GM19468 (cell line): ENCODE measurements at regions not wholly inside any gene's neighbourhood (a gene's known extent, or its start where the extent isn't known, plus 50 kb on each side); places are given as distances from the start of the nearest gene placed in this dataset.

Experiments
- ATAC-seq: cut with Tn5 transposase; IDR thresholded peaks from one replicate; pipeline ENCODE4 v1.9.1; 2021; ENCODE audit warnings: mild to moderate bottlenecking, moderate library complexity, moderate number of reproducible peaks; ENCODE audit not compliant: unreplicated experiment; ENCODE audit errors: extremely low read depth

DNA sequence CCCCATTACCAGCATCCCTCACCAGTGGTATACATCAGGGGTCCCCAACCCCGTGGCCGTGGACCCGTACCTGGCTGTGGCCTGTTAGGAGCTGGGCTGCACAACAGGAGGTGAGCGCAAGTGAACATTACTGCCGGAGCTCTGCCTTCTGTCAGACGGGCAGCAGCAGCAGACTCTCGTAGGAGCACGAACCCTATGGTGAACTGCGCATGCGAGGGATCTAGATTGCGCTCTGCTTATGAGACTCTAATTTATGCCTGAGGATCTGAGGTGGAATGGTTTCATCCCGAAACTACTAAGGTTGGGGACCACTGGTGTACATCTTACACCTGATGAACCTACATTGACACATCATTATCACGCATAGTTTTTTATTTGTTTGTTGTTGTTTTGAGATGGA, 52.8 kb upstream of the DHX15 start:
- no peak for ATAC-seq

DNA sequence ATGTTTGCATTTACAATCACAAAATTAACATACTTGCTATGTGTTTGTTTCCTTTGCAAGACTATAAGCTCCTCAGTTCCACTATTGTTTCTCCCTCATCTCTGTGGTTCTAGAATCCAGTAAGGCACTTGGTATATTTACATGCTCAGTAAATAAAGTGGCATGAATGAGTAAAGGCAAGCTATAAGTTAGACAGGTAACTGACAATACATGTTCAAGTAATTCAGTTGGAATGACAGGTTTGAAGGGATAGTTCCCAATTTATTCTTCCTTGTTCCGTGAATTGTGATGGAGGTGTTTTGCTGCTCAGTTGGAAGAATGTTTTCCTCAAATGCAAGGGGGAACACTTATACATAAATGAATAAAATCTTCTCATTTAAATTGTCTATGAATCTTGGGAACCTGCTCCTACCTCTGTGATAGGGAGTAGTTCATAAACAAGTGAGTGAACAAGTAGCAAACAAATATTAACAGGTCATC, 54.1 kb upstream of the DHX15 start:
- ATAC-seq: no peak

DNA sequence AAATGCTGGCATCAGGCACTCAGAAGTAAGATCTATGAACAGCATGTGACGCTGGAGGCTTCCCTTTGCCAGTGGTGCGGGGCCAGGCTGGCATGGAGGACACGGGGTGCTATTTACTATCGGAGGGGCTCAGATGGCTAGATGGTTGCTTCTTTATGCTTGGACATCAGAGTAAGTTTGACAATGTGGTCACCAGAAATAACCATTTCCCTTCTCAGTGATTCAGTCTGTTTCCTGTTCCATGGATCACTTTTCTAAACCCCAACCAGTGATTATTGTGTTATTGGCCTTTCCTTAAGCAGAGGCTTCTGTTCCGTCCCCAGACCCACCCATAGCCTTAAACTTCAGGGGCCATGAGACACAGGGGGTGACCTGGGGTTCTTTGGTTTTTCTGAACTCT, 55.4 kb upstream of the DHX15 start:
- no peak for ATAC-seq

DNA sequence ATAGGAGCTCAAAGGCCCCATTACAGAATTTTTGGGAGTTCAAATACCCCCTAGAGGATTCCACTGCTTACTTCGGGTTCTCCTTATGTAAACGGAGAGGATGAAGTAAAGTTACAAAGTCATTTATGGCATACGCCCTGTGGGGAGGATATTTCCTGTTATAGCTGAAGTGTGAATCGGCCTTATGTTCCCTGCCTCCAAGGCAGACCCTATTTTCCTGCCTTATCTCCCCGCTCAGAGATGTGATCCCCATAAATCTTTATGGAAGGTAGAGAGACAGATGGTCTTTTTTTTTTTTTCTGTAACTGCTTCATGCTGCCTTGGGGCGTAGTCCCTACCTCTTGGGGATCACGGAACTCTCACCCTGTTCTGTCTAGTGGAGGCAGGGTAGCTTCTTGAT, 56.0 kb upstream of the DHX15 start:
- ATAC-seq: no peak

DNA sequence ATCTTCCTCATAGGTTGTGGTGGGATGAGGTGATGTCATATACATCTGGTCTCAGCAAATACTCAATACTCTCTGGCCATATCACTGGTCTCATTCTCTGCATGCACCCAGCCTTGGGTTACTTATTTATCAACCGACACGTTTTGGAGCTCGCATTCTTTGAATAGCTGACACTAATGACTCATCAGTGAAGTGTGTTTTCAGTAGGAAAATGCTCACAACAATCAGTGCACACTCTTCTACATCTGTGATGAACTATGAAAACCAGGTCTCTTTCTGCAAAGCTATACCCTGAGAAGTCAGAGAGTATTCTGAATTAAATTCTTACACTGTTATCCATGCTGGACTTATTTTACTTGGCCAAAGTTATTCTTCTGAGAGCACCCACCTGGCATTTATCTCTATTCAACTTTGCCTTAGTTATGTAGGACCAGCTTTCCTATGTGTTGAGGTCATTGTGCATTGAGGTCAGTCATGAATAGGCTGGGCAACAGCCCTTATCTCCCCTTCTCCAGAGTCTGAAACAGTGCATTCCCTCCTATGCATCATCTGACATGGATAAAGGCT, 58.7 kb upstream of the DHX15 start:
- ATAC-seq: peak; percentile 44

DNA sequence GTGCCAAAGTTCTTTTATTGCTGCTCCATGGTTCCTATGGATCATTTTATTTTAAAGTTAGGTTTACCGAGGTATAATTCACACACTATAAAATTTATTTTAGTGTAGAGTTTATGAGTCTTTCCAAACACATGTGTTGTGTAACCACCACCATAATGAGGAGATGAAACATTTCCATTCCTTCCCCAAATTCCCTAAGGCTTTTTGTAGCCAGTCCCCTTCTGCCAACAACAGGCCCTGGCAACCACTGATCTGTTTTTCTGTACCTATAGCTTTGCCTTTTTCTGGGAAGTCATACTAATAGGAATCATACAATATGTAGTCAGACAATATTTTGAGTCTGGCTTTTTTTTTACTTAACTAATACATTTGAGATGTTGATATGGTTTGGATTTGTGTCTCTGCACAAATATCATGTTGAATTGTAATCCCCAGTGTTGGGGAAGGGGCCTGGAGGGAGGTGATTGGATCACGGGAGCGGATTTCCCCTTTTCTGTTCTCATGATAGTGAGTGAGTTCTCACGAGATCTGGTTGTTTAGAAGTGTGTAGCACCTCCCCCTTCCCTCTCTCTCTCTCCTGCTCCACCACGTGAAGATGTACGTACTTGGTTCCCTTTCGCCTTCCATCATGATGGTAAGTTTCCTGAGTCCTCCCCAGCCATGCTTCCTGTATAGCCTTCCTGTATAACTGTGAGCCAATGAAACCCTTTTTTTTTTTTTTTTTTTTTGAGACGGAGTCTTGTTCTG, 59.6 kb upstream of the DHX15 start:
- no peak for ATAC-seq

DNA sequence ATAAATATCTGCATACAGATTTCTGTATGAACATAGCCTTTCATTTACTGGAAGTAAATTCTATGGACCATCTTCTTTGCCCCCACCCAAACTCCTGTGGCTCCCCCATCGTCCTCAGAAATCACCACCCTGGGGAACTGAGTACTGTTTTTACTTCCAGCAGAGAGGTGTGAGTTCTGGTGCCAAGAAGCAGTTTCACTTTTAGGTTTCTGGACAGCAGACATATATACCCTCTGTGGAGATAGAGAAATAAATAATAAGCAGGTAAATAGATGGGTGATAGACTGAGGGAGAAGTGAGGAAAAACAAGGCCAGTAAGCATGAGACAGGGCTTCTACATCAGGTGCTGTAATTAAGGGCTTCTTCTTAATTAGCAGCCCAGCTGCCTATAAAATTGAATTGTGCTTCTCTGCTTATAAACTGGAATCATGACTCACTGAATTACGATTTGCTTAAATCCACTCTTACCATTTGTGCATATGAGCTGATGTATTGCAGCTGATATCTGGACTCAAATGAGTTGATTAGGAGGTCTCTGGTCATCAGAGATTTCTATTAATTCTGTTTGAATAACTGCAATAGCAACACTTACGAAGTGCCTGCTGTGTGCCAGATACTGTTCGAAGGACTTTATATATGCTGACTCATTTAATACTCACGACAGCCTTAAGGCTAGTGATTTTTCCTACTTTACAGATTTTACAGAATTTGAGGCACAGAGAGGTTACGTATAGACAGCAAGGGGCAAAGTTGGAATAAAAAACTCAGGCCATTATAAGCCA, 60.8 kb upstream of the DHX15 start:
- ATAC-seq: no peak

DNA sequence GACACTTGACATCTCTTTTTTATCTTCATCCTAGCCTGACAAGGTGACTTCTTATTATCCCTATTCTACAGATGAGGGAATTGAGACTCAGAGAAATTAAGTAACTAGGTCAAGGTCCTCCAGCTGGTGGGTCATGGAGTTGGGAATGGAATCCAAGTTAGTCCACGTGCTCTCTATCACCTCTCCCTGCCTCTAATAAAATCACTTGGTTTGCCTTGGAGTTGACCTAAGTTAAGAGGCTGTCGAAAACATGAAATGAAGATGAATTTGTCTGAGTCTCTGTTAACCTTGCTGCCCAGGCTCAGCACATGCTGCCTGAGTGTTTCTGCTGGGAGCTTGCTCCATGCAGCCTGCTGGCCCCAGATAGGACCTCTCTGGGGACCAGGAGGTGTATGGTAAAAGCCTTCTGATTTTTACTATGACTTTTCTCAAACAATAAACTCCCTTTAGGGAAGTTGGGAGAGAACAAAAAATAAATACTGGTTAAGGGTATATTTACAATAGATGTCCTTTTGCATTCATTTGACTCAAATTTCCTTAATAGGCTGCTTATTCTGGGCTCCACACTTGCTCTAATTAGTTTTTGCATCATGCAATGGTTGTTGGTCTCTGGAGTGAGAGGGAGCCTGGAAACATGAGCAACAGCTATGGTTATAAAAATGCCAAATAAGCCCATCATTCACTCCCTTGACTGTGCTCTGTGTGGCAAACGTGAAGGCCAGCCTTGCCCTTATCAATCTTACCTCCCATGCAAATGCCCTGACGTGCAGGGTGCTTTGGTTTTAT, 61.6 kb upstream of the DHX15 start:
- ATAC-seq: no peak

DNA sequence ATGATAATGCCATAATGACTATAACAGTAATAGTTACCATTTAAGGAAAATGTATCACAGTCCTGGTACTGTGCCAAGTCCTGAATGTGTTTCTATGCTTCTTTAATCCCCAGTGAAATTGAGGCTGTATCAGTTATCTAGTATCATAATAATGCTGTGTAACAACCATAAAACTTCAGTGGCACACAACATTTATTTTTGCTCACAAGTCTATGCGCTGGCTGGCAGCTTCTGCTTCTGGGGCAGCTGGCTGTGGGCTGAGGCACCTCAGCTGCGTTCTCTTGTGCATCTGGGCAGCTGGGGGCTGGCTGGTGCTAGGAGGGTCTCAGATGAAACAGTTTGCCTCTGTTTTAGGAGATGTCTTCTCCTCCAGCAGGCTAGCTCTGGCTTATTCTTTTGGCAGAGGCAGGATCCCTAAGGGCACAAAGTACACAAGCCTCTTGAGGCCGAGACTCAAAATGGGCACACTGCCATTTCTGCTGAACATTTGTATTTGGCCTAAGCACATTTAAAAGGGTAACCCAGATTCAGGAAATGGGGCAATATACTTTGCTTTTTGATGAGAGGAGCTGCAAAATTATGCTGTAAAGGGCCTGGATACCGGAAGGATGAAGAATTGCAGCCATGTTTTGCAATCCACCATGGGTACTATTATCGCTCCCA, 62.6 kb upstream of the DHX15 start:
- no peak for ATAC-seq

DNA sequence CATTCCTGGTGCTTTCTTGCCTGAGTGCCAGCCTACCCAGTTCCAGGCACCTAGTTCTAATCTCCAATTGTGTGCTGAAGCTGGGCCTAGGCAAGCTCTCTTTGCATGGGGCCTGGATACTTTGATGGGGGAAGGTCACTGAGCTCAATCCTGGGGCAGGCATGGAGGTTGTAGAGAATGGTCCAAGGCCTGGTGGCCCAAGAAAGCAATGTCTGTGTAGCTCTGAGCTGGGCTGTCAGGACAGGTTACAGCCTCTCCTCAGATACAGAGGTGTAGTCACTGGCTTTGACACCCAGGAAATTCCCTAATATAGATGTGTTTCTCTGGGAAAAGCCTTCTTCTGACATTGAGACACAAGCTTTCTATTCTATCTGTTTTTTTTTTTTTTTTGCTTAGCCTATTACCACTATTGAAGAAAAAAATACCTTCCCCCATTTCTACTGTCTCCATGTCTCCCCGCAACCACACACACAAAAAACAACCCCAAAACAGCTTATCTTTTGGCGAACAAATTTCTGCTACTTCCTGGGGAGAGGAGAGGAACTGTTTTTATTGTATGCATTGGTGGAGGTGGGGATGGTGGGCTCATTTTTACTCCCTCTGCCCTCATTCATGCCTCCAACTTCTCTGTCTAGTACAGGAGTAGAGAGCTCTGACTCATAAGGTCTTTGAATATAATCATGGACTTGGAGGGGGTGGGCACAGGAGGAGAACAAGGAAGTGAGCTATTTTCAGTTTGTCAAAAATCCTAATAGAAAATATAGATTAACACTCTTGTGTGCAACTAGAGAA, 66.7 kb upstream of the DHX15 start:
- ATAC-seq: no peak

DNA sequence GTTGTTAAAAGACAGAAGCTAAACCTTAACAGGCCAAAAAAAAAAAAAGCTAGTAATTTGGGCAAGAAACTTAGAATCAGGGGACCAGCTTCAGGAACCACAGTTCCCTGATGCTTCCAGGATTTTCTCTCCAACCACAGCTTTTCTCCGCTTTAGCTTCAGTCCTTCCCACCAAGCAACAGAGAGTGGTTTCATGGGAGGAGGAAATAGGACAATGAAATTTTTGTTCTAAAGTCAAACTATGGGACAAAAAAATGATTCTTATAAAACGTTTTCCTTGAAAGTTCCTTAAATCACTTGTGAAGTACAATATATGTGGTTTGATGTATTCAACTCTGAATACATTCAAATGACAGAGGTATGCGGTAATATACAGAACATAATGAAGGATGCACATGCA, 71.0 kb upstream of the DHX15 start:
- no peak for ATAC-seq

DNA sequence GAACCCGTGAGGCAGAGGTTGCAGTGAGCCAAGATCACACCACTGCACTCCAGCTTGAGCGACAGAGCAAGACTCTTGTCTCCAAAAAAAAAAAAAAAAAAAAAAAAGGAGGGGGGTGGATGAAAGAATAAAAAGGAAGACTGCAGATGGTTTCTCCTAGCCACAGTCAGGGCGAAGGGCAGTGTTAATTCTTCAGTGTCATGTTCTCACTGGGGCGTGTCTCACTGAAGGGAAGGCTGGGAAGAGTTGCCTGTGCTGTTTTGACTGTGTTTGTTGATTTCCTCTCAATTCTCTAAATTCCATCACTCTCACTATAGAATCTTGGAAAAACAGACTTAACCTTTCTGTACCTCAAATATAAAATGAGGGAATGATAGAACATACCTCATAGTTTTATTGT, 71.6 kb upstream of the DHX15 start:
- ATAC-seq: no peak

DNA sequence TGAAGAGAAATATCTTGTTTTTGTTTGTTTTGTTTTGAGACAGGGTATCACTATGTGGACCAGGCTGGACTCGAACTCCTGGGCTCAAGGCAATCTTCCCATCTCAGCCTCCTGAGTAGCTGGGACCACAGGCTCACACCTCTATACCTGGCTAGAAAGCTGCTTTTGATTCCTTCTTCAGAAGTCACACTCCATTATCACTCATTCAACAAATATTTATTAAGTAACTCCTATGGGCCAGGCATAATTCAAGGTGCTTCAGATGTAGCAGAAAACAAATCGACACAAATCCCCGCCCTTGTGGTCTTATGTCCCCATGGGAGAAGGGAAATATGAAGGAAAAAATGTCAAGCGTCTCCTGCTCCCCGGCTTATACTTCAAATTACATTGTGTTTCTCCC, 72.6 kb upstream of the DHX15 start:
- ATAC-seq: no peak

DNA sequence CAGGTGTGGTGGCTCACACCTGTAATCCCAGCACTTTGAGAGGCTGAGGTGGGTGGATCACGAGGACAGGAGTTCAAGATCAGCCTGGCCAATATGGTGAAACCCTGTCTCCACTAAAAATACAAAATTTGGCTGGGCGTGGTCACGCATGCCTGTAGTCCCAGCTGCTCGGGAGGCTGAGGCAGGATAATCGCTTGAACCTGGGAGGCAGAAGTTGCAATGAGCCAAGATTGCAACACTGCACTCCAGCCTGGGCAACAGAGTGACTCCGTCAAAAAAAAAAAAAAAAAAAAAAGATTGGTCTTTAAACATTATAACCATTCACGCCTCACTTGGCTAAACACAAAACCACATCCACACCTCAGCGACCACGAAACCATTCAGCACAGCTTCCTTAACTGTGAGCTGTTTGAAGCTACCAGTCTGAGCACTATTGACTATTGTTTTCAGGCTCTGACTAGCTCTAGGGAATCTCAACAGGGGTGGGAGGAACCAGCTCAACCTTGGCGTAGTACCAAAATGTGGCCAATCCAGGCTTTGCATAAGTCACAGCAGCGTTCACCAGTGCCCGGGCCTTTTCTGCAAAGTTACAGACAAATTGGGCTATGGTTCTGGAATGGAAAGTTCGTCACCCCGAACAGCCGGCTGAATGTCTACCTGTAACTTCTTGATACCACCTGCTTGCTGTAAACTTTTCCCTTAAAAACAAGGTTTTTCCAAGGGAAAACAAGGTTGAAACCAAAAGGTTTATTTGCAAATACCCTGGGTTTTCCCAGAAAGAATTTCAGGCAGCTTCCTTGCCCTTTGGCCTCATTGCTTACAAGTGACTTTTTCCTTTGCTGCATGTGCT, 73.6 kb upstream of the DHX15 start:
- ATAC-seq: peak; percentile 88

DNA sequence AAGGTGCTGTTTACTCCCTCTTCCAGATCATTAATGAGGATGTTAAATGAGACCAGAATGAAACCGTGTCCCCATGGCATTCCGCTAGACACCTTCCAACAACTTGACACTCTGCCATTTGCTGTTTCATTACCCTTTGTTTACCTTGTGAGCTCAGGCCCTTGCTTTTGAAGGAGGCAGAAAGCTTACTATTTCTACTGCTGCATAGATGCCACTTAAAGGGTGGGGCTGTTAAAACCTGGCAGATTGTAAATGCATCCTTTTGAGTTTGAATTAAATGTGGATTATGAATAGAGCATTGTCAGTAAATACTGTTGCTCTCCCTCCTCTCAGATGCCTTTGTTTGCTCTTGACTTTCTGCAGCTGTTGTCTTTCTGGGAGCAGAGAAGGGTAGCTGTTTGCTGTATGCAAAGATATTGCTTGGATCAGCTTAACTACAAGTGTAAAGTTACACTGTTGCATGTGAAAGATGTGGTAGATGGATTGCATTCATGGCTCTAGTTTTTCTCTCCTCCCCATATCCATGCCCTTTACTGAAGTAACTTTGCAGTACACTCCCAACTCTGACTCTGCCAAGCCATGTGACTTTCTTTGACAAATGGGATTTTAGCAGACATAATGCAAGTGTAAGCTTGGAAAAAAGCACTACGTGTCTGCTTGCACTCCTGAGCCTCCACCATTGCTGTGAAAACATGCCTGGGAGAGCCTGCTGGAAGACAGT, 75.0 kb upstream of the DHX15 start:
- ATAC-seq: no peak

DNA sequence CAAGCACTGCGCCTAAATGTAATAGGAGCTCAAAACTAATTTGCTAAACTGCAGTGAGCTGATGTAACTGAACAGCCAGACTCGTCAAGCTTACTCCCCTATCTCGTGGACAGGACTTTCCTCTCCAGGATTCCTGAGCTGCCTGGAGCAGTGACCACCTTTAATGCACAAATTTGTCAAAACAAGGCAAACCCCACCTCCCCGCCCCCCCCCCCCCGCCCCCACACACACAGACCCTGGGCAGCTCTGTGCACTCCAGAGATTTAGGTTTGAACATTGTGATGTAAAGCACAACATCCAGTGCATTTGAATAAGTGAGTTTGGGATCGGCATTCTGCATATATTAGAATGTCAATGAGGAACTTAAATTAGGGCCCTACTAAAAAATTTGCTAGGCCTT, 77.7 kb upstream of the DHX15 start:
- ATAC-seq: no peak

DNA sequence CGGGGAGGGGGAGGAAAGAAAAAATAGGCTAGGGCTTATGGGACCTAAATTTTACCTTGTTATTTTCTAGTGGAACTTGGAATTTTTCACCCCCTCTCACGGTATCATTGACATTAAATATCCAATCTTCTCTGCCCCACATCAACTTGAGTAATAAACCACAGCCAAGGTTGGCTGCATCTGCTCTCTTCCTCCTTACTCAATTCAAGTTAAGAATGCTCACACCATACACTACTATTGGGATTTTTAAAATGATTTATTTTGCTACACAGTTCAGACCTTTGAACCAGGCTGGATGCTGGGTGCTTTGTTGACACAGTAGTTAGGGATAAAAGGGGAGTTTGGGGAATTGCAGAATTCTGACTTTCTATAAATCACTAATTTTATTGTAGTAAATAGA, 78.2 kb upstream of the DHX15 start:
- ATAC-seq: no peak

DNA sequence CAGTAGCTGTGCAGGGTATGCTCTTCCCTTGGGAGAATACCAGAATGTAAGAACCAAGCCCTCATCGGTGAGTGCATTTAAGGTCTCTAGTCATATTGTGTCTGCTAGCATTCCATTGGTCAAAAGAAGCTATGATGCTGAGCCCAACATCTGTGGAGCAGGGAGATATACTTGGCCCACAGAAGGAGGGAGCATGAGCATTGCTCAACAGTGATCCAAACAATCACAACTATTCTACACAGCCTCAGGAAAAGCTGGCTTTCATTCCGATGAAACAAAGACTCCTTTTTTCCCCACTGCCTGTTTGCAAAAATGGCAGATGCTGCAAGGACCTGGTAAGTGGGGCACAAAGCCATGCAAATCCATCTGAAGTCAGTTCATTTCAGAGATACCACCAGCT, 80.6 kb upstream of the DHX15 start:
- ATAC-seq: no peak
